ENCODE measurements at regions not wholly inside any gene's neighbourhood (a gene's known extent, or its start where the extent isn't known, plus 50 kb on each side); places are given as distances from the start of the nearest gene placed in this dataset.

DNA sequence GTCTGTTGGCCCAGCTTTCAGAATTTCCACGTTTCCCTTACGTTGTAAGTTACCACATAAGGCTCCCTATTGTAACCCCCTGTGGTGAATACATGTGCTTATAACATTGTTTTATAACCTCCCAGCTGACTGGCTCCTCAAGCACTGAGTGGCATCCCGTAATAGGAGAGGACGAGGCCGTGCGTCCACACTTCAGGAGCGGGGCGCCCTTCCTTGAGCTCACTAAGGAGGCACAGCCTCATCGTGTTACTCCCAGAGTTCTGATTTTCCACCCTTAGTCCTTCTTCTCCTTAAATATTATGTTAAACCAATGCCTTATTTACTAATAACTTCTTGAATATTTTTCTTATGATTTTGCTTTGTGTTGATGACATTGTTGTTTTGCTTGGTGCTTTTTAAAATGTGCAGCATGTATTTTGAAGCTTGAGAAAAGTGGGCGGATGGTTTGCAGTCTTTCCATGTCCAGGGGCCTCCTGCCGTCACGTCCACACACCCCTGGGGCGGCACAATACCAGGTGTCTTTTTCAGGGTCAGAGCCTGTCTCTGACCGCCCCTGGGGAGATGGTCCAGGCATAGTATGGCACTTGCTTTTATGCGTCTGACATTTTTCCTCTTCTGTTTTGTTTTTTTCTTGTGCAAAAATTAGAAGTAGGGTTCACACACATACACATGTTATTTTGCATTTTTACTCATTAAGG lies 181.8 kb downstream of the DLL1 start:
- TF ChIP-seq, protein P1, sequence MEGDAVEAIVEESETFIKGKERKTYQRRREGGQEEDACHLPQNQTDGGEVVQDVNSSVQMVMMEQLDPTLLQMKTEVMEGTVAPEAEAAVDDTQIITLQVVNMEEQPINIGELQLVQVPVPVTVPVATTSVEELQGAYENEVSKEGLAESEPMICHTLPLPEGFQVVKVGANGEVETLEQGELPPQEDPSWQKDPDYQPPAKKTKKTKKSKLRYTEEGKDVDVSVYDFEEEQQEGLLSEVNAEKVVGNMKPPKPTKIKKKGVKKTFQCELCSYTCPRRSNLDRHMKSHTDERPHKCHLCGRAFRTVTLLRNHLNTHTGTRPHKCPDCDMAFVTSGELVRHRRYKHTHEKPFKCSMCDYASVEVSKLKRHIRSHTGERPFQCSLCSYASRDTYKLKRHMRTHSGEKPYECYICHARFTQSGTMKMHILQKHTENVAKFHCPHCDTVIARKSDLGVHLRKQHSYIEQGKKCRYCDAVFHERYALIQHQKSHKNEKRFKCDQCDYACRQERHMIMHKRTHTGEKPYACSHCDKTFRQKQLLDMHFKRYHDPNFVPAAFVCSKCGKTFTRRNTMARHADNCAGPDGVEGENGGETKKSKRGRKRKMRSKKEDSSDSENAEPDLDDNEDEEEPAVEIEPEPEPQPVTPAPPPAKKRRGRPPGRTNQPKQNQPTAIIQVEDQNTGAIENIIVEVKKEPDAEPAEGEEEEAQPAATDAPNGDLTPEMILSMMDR (conservative IDR thresholded peaks at IDR 0.05; ENCODE audit: low read depth, low read length), result no peak
- no peak overlapping the region for H3K4me3 ChIP-seq (ENCODE audit: low read depth, low read length)
- DNase-seq (ENCODE audit: low read depth), result no peak

DNA sequence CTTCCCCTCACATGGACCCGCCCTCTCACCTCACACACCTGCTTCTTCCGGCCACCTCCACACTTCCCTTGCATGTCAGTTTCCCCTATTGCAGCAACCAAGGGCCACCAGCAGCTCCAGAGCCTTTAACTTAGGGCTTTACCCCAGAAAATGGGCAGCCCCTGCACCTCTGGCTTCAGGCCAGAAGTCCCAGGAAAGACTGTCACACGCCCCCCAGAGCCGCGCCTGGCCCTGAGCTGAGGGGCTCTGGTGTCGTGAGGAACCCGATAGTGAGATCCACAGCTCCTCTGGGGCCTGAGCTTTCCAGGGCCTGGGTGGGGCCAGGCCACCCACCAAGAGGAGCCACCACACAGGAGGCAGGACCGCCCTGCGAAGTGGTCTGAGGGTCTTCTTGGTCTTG lies 182.4 kb downstream of the DLL1 start:
- DNase-seq (ENCODE audit: low read depth), result no peak
- no peak overlapping the region for H3K4me3 ChIP-seq (ENCODE audit: low read depth, low read length)
- TF ChIP-seq, protein P1 (conservative IDR thresholded peaks at IDR 0.05; ENCODE audit: low read depth, low read length), result no peak

DNA sequence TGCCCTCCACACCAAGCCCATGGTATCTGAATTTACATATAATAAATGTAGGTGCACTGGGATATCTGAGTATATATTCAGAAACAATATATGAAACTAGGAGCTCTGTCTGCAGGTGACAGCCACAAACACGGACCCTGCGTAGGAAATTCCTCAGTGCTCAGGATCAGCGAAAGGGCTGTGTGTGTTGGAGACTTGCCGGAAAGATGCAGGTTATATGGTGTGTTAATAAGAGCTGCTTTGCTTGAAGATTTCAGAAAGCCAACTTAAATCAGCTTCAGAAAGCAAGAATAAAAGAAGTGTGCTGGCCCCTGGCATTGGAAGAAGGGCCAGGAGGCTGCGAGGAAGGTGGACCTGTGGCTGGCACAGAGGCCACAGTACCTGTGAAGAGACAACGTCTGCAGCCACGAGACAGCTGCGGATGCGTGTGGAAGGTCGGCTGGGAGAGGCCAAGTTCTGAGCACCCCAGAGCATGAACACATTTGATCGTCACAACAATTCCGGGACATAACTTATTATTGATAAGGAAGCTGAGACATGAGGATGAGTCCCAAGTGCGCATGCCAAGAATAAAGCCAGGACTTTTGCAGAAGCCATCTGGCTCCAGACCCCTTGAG lies 183.2 kb downstream of the DLL1 start:
- DNase-seq (ENCODE audit: low read depth), result no peak
- TF ChIP-seq, protein P1 (conservative IDR thresholded peaks at IDR 0.05; ENCODE audit: low read depth, low read length), result no peak

DNA sequence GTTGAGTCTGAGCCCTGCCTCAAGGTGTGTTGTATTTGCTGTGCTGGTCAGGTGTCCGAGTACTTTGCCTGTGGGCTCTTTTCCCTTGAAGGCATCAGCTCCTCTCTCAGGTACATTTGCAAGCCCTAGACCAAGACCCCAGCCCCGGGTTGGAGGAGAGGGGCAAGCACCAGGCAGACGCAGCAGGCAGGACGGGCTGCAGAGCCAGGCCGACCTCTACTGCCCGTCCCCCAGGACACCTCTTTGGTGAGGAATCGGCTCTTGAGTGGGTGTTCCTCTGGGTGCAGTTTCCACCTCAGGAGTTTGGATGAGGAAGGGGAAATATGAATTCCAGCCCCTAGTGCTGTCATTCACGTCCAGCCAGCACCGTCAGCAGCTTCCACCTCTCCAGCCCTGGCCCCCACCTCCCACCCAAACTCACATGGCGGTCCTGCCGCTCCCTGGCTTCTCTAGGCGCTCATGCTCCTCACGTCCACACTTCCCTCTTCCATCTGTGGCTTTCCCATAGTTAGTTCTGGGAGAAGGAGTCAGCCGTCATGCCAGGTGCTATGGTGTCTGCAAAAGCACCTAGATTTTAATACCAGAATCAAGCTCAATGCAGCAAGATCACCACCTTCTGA lies 183.9 kb downstream of the DLL1 start:
- DNase-seq (ENCODE audit: low read depth), result no peak
- no peak overlapping the region for H3K4me3 ChIP-seq (ENCODE audit: low read depth, low read length)
- TF ChIP-seq, protein P1 (conservative IDR thresholded peaks at IDR 0.05; ENCODE audit: low read depth, low read length), result no peak

More for the DNA sequence above, 183.2 kb downstream of the DLL1 start:
- H3K4me3 ChIP-seq (ENCODE audit: low read depth, low read length), result no peak overlapping the region

DNA sequence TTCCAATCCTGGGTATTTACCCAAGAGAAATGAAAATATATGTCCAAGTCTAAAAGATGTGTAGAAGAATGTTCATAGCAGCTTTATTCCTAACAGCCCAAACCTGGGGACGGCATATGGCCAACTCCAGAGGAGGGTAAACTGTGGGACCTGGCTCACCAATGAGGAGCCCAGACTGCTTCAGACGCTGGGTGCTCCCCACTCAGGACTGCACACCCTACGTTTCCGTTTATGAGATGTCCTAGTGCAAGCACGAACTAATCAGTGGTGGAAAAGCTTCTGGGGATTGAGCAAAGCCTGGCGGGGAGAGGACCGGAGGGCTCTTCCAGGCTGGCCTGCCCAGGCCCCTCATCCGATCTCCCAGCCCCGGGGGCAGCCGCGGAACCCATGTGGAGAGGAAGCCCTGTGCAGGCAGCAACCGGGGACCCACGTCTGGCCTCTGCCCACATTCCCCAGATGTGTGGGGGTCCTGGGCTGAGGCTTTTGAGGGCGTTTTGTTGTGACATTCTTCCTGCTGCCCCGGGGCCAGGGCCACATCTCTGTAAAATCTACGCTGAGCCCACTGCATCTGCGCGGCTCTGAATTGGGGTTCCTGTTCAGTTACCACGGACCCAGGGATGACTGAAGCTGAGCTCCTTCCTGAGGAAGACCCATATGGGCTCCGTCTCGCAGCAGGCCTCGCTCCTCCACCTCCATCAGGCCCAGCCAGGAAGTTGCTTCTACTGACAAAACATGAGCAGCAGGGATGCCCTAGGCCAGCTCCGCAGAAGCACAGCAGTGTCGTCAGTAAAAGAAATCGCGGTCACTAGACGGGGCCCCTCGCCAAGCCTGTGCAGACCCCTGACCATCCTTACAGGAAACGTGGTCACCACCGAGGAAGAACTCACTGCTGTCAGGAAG lies 188.0 kb downstream of the DLL1 start:
- TF ChIP-seq, protein P1 (conservative IDR thresholded peaks at IDR 0.05; ENCODE audit: low read depth, low read length), result no peak
- no peak for DNase-seq (ENCODE audit: low read depth)
- H3K4me3 ChIP-seq (ENCODE audit: low read depth, low read length), result no peak overlapping the region

DNA sequence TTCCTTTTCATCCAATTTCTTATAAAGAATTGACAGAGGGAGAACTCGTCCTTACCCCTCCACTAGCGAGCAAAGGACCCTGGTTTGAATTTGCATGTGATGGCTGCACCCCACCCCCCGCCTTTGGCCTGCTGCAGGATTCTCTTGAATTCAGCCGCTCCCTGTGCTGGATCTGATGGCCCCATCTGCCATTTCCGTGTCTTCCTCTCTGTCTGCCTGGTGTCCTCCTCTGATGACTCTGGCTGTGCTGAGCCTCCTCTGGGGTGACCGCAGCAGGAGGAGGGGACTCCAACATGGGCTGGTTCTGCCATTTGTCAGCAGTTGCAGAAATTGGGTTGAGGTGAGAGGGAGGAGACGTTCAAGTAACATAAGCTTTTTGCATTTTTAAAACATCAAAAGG lies 188.8 kb downstream of the DLL1 start:
- TF ChIP-seq, protein P1 (conservative IDR thresholded peaks at IDR 0.05; ENCODE audit: low read depth, low read length), result no peak
- H3K4me3 ChIP-seq (ENCODE audit: low read depth, low read length), result no peak overlapping the region
- DNase-seq (ENCODE audit: low read depth), result no peak
